ENCODE measurements at regions not wholly inside any gene's neighbourhood (a gene's known extent, or its start where the extent isn't known, plus 50 kb on each side); places are given as distances from the start of the nearest gene placed in this dataset.
"Not testable (repeated sequence)": the region's sequence is repeated elsewhere in the genome, so short reads cannot be mapped to it uniquely, and the experiment has no call there.

GRCh38 chrX:122218666-122219065 is 965.4 kb upstream of the GRIA3 start:
- H3K4me3 ChIP-seq (ENCODE audit: low read length), result no peak overlapping the region
- DNase-seq (ENCODE audit: low read depth, low spot score), result no peak

- DNase-seq (ENCODE audit: low read depth, low spot score), result no peak
- no peak overlapping the region for H3K4me3 ChIP-seq (ENCODE audit: low read length)
Observed at GRCh38 chrX:122219226-122219625, 964.9 kb upstream of the GRIA3 start.

GRCh38 chrX:122219735-122220134 is 964.3 kb upstream of the GRIA3 start:
- DNase-seq (ENCODE audit: low read depth, low spot score), result no peak
- no peak overlapping the region for H3K4me3 ChIP-seq (ENCODE audit: low read length)

- H3K4me3 ChIP-seq (ENCODE audit: low read length), result no peak overlapping the region
Observed at GRCh38 chrX:122220644-122221373, 963.3 kb upstream of the GRIA3 start.

GRCh38 chrX:122221810-122222209 is 962.3 kb upstream of the GRIA3 start:
- not testable (repeated sequence) for DNase-seq (ENCODE audit: low read depth, low spot score); H3K4me3 ChIP-seq (ENCODE audit: low read length)

More at GRCh38 chrX:122220644-122221373, 963.3 kb upstream of the GRIA3 start:
- DNase-seq (ENCODE audit: low read depth, low spot score), result no peak

GRCh38 chrX:122224137-122224536 is 959.9 kb upstream of the GRIA3 start:
- DNase-seq (ENCODE audit: low read depth, low spot score); H3K4me3 ChIP-seq (ENCODE audit: low read length): not testable (repeated sequence)

- no peak for DNase-seq (ENCODE audit: low read depth, low spot score)
Observed at GRCh38 chrX:122238801-122239200, 945.3 kb upstream of the GRIA3 start.

GRCh38 chrX:122241959-122242358 is 942.1 kb upstream of the GRIA3 start:
- no peak overlapping the region for H3K4me3 ChIP-seq (ENCODE audit: low read length)
- DNase-seq (ENCODE audit: low read depth, low spot score), result no peak

More at GRCh38 chrX:122238801-122239200, 945.3 kb upstream of the GRIA3 start:
- H3K4me3 ChIP-seq (ENCODE audit: low read length), result no peak overlapping the region

GRCh38 chrX:122244080-122244479 is 940.0 kb upstream of the GRIA3 start:
- no peak for DNase-seq (ENCODE audit: low read depth, low spot score)
- H3K4me3 ChIP-seq (ENCODE audit: low read length), result no peak overlapping the region

GRCh38 chrX:122245175-122245574 is 938.9 kb upstream of the GRIA3 start:
- no peak for DNase-seq (ENCODE audit: low read depth, low spot score)
- H3K4me3 ChIP-seq (ENCODE audit: low read length), result no peak overlapping the region

GRCh38 chrX:122245943-122246342 is 938.1 kb upstream of the GRIA3 start:
- DNase-seq (ENCODE audit: low read depth, low spot score), result no peak
- H3K4me3 ChIP-seq (ENCODE audit: low read length), result no peak overlapping the region

- no peak overlapping the region for H3K4me3 ChIP-seq (ENCODE audit: low read length)
- no peak for DNase-seq (ENCODE audit: low read depth, low spot score)
Observed at GRCh38 chrX:122246937-122247336, 937.1 kb upstream of the GRIA3 start.

GRCh38 chrX:122248681-122249080 is 935.4 kb upstream of the GRIA3 start:
- DNase-seq (ENCODE audit: low read depth, low spot score), result no peak
- no peak overlapping the region for H3K4me3 ChIP-seq (ENCODE audit: low read length)

GRCh38 chrX:122252454-122252853 is 931.6 kb upstream of the GRIA3 start:
- H3K4me3 ChIP-seq (ENCODE audit: low read length), result no peak overlapping the region
- no peak for DNase-seq (ENCODE audit: low read depth, low spot score)

- no peak for DNase-seq (ENCODE audit: low read depth, low spot score)
- H3K4me3 ChIP-seq (ENCODE audit: low read length), result no peak overlapping the region
Observed at GRCh38 chrX:122268353-122268752, 915.7 kb upstream of the GRIA3 start.

GRCh38 chrX:122269243-122269781 is 914.8 kb upstream of the GRIA3 start:
- DNase-seq (ENCODE audit: low read depth, low spot score), result no peak
- H3K4me3 ChIP-seq (ENCODE audit: low read length), result no peak overlapping the region

- no peak overlapping the region for H3K4me3 ChIP-seq (ENCODE audit: low read length)
- DNase-seq (ENCODE audit: low read depth, low spot score), result no peak
Observed at GRCh38 chrX:122270809-122271494, 913.1 kb upstream of the GRIA3 start.

- DNase-seq (ENCODE audit: low read depth, low spot score), result no peak
- no peak overlapping the region for H3K4me3 ChIP-seq (ENCODE audit: low read length)
Observed at GRCh38 chrX:122272011-122272410, 912.1 kb upstream of the GRIA3 start.

- no peak for DNase-seq (ENCODE audit: low read depth, low spot score)
- no peak overlapping the region for H3K4me3 ChIP-seq (ENCODE audit: low read length)
Observed at GRCh38 chrX:122279746-122280145, 904.3 kb upstream of the GRIA3 start.

GRCh38 chrX:122299822-122300221 is 884.3 kb upstream of the GRIA3 start:
- H3K4me3 ChIP-seq (ENCODE audit: low read length); DNase-seq (ENCODE audit: low read depth, low spot score): not testable (repeated sequence)

All from Jurkat, Clone E6-1 (cell line).